Urothelium cell line (cell line): ENCODE measurements at regions not wholly inside any gene's neighbourhood (a gene's known extent, or its start where the extent isn't known, plus 50 kb on each side); places are given as distances from the start of the nearest gene placed in this dataset.

Experiments
- DNase-seq: peaks from one replicate; pipeline ENCODE4 v3.0.0; 2011; ENCODE audit warnings: low spot score, mixed read lengths
- FAIRE-seq: peaks from 2 replicates; lab custom pipeline; 2011; peaks lifted over from hg19 to GRCh38; lab: Jason Lieb, UNC

GRCh38 chr6:133818320-133818719, 70.6 kb upstream of the TCF21 start:
- FAIRE-seq (no peak), DNase-seq (no peak)

GRCh38 chr6:133820208-133820607, 68.7 kb upstream of the TCF21 start:
- FAIRE-seq (no peak), DNase-seq (no peak)

- FAIRE-seq, result no peak
- no peak for DNase-seq
Measured at GRCh38 chr6:133827766-133828165, 61.1 kb upstream of the TCF21 start.

GRCh38 chr6:133833949-133834359, 55.0 kb upstream of the TCF21 start:
- no peak for DNase-seq
- no peak for FAIRE-seq

- DNase-seq (no peak), FAIRE-seq (no peak)
Measured at GRCh38 chr6:133834472-133835170, 54.3 kb upstream of the TCF21 start.

GRCh38 chr6:133835901-133836300, 53.0 kb upstream of the TCF21 start:
- DNase-seq (no peak), FAIRE-seq (no peak)

GRCh38 chr6:133837801-133838349, 51.0 kb upstream of the TCF21 start:
- no peak for FAIRE-seq
- DNase-seq, result peak; percentile 80
